H9 (cell line): ENCODE measurements at regions not wholly inside any gene's neighbourhood (a gene's known extent, or its start where the extent isn't known, plus 50 kb on each side); places are given as distances from the start of the nearest gene placed in this dataset.

Experiments used
- DNase-seq: peaks from one replicate; pipeline ENCODE4 v3.0.0-alpha.2; 2017
- H2AFZ ChIP-seq: one replicate; pipeline ENCODE4 v1.6.1; 2013; ENCODE audit warnings: mild to moderate bottlenecking, low read length, control low read depth, moderate library complexity
- H2AK5ac ChIP-seq: 2 replicates; pipeline ENCODE4 v1.6.1; 2013; ENCODE audit warnings: low read length, control low read depth, mixed read lengths; ENCODE audit not compliant: insufficient read length
- H2BK120ac ChIP-seq: one replicate; pipeline ENCODE4 v1.6.1; 2013; ENCODE audit warnings: low read depth, mild to moderate bottlenecking, low read length, control low read depth, inconsistent platforms; ENCODE audit not compliant: poor library complexity, severe bottlenecking
- H2BK12ac ChIP-seq: 2 replicates; pipeline ENCODE4 v1.6.1; 2013; ENCODE audit warnings: low read length, control low read depth, mixed read lengths, low read depth; ENCODE audit not compliant: insufficient read length
- H2BK15ac ChIP-seq: 2 replicates; pipeline ENCODE4 v1.6.1; 2013; ENCODE audit warnings: low read depth, low read length, control low read depth
- H2BK20ac ChIP-seq: one replicate; pipeline ENCODE4 v1.6.1; 2013; ENCODE audit warnings: low read depth, mild to moderate bottlenecking, low read length, control low read depth, inconsistent platforms; ENCODE audit not compliant: poor library complexity, severe bottlenecking
- H2BK5ac ChIP-seq: 2 replicates; pipeline ENCODE4 v1.6.1; 2013; ENCODE audit warnings: low read length, control low read depth, mixed read lengths; ENCODE audit not compliant: insufficient read length
- H3K14ac ChIP-seq: 2 replicates; pipeline ENCODE4 v1.6.1; 2013; ENCODE audit warnings: low read length, control low read depth; ENCODE audit not compliant: insufficient read depth
- H3K18ac ChIP-seq: 2 replicates; pipeline ENCODE4 v1.6.1; 2013; ENCODE audit warnings: low read depth, mild to moderate bottlenecking, mixed read lengths, low read length, control low read depth; ENCODE audit not compliant: insufficient read length
- H3K23ac ChIP-seq: 2 replicates; pipeline ENCODE4 v1.6.1; 2013; ENCODE audit warnings: low read length, control low read depth, mixed read lengths, low read depth; ENCODE audit not compliant: insufficient read length
- H3K23me2 ChIP-seq: 2 replicates; pipeline ENCODE4 v1.6.1; 2013; ENCODE audit warnings: low read depth, mild to moderate bottlenecking, mixed read lengths, low read length, control low read depth; ENCODE audit not compliant: insufficient read length, poor library complexity, severe bottlenecking
- H3K27ac ChIP-seq: 2 replicates; pipeline ENCODE4 v1.5.1; 2013; ENCODE audit warnings: low read length, control low read depth, mixed read lengths, low read depth; ENCODE audit not compliant: insufficient read length
- H3K27me3 ChIP-seq: 2 replicates; pipeline ENCODE4 v1.6.1; 2013; ENCODE audit warnings: low read length, control low read depth, inconsistent platforms; ENCODE audit not compliant: insufficient read depth
- H3K4ac ChIP-seq: 2 replicates; pipeline ENCODE4 v1.6.1; 2013; ENCODE audit warnings: low read depth, mild to moderate bottlenecking, control low read depth, inconsistent platforms, low read length, moderate library complexity
- H3K4me1 ChIP-seq: 2 replicates; pipeline ENCODE4 v1.6.1; 2013; ENCODE audit warnings: low read length, control low read depth, inconsistent platforms; ENCODE audit not compliant: insufficient read depth
- H3K4me2 ChIP-seq: 2 replicates; pipeline ENCODE4 v1.6.1; 2013; ENCODE audit warnings: low read length, control low read depth, mixed read lengths; ENCODE audit not compliant: insufficient read length, insufficient read depth
- H3K56ac ChIP-seq: 2 replicates; pipeline ENCODE4 v1.6.1; 2013; ENCODE audit warnings: low read depth, mild to moderate bottlenecking, mixed read lengths, low read length, control low read depth; ENCODE audit not compliant: insufficient read length
- H3K79me1 ChIP-seq: 2 replicates; pipeline ENCODE4 v1.6.1; 2013; ENCODE audit warnings: low read depth, mild to moderate bottlenecking, moderate library complexity, low read length, control low read depth, inconsistent platforms; ENCODE audit not compliant: insufficient read depth, poor library complexity, severe bottlenecking
- H3K79me2 ChIP-seq: 2 replicates; pipeline ENCODE4 v1.6.1; 2013; ENCODE audit warnings: low read length, control low read depth, inconsistent platforms; ENCODE audit not compliant: insufficient read depth
- H3K9ac ChIP-seq: 2 replicates; pipeline ENCODE4 v1.6.1; 2013; ENCODE audit warnings: low read length, control low read depth, mixed read lengths; ENCODE audit not compliant: insufficient read length; ENCODE audit errors: extremely low read depth
- H3K9me3 ChIP-seq: one replicate; pipeline ENCODE4 v1.6.1; 2013; ENCODE audit warnings: low read depth, low read length, inconsistent platforms; ENCODE audit not compliant: control insufficient read depth
- H3T11ph ChIP-seq: one replicate; pipeline ENCODE4 v1.6.1; 2013; ENCODE audit warnings: mild to moderate bottlenecking, low read length, control low read depth, inconsistent platforms
- H4K20me1 ChIP-seq: one replicate; pipeline ENCODE4 v1.6.1; 2013; ENCODE audit not compliant: control insufficient read depth, insufficient read length, insufficient read depth
- H4K5ac ChIP-seq: 2 replicates; pipeline ENCODE4 v1.6.1; 2013; ENCODE audit warnings: low read depth, mild to moderate bottlenecking, mixed read lengths, low read length, control low read depth; ENCODE audit not compliant: insufficient read length
- H4K8ac ChIP-seq: replicated peaks from 2 replicates; pipeline ENCODE4 v1.6.1; 2013; ENCODE audit warnings: low read length, control low read depth, mixed read lengths, low read depth; ENCODE audit not compliant: insufficient read length
- H4K91ac ChIP-seq: 2 replicates; pipeline ENCODE4 v1.6.1; 2013; ENCODE audit warnings: low read depth, mild to moderate bottlenecking, moderate library complexity, mixed read lengths, low read length, control low read depth; ENCODE audit not compliant: insufficient read length
- H3K27ac Mint-ChIP-seq, 3 experiments: 2 replicates in 2 of 3; 3 replicates in 1 of 3; pipeline ENCODE4 v1.8.0; 2020 to 2021; ENCODE audit warnings: mixed read lengths in 3 of 3, mild to moderate bottlenecking in 1 of 3, moderate library complexity in 1 of 3
- H3K27me3 Mint-ChIP-seq: 2 replicates; pipeline ENCODE4 v1.8.0; 2021; ENCODE audit warnings: low read depth, mild to moderate bottlenecking, moderate library complexity, mixed read lengths
- H3K36me3 Mint-ChIP-seq, 3 experiments: 2 replicates in 2 of 3; 3 replicates in 1 of 3; pipeline ENCODE4 v1.8.0; 2020 to 2021; ENCODE audit warnings: low read depth in 3 of 3, mixed read lengths in 3 of 3; ENCODE audit not compliant: insufficient read depth in 1 of 3
- H3K4me1 Mint-ChIP-seq, 2 experiments: 2 replicates each; pipeline ENCODE4 v1.8.0; 2020; ENCODE audit warnings: mixed read lengths in 2 of 2
- H3K4me3 Mint-ChIP-seq, 2 experiments: 2 replicates in 1 of 2; 3 replicates in 1 of 2; pipeline ENCODE4 v1.8.0; 2020 to 2021; ENCODE audit warnings: mild to moderate bottlenecking in 2 of 2, mixed read lengths in 2 of 2, moderate library complexity in 1 of 2
- H3K9me3 Mint-ChIP-seq, 2 experiments: 2 replicates in 1 of 2; 3 replicates in 1 of 2; pipeline ENCODE4 v1.8.0; 2020; ENCODE audit warnings: mild to moderate bottlenecking in 2 of 2, mixed read lengths in 2 of 2, moderate library complexity in 1 of 2
- WGBS: extraction: QIAGEN DNeasy Blood & Tissue Kit; methylation state at CpG from one replicate; pipeline ENCODE4 v1.1.7; 2013; ENCODE audit warnings: missing lambda C conversion rate, low lambda C conversion rate, mixed read lengths; ENCODE audit not compliant: insufficient read length; ENCODE audit errors: extremely low coverage; 5-methylcytosine and 5-hydroxymethylcytosine counted together
- TF ChIP-seq, protein P1 (sequence below): fragments of 200-600 bp; sonication (generic); conservative IDR thresholded peaks from 3 replicates; pipeline ENCODE4 v1.8.0; 2021; ENCODE audit warnings: antibody characterized with exemption, mild to moderate bottlenecking

DNA sequence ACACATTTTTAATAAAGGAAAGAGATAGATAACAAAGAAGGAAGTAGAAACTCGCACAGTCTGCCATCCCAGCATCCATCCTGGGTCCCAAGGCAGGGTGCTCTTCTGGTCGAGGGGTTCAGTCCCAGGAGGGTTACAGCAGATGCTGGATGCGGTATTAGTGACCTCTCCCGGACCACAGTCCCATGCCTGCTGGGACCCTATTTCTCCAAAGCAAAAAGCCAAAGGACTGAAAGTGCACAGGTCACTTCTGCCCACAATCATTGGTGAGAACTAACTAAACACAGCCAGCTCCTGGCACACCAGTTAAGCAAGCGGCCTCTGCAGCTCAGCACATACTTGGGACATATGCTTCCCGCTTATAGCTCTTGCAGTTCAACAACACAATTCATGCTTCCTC, 96.1 kb upstream of the HABP2 start:
- Histone ChIP-seq H2BK5ac (no peak overlapping the region), H2BK15ac (no peak overlapping the region), H3K18ac (no peak overlapping the region), H2BK20ac (no peak overlapping the region), H2AFZ (no peak overlapping the region), H3K23me2 (no peaks in the 10 kb centered on the region), H2BK120ac (no peak overlapping the region), H3K14ac (no peak overlapping the region), H3K4me1 (no peaks in the 10 kb centered on the region), H4K8ac (no peak overlapping the region), H3K9me3 (no peaks in the 10 kb centered on the region), H4K91ac (no peak overlapping the region), H3K4ac (no peak overlapping the region), H4K20me1 (no peaks in the 10 kb centered on the region), H4K5ac (no peak overlapping the region), H2BK12ac (no peak overlapping the region), H3K27me3 (no peaks in the 10 kb centered on the region), H3K4me2 (no peak overlapping the region), H3K23ac (no peak overlapping the region), H3K79me1 (no peaks in the 10 kb centered on the region), H2AK5ac (no peak overlapping the region), H3K56ac (no peak overlapping the region), H3K79me2 (no peaks in the 10 kb centered on the region), H3T11ph (no peak overlapping the region), H3K27ac (no peak overlapping the region), H3K9ac (no peak overlapping the region)
- TF ChIP-seq, protein P1, sequence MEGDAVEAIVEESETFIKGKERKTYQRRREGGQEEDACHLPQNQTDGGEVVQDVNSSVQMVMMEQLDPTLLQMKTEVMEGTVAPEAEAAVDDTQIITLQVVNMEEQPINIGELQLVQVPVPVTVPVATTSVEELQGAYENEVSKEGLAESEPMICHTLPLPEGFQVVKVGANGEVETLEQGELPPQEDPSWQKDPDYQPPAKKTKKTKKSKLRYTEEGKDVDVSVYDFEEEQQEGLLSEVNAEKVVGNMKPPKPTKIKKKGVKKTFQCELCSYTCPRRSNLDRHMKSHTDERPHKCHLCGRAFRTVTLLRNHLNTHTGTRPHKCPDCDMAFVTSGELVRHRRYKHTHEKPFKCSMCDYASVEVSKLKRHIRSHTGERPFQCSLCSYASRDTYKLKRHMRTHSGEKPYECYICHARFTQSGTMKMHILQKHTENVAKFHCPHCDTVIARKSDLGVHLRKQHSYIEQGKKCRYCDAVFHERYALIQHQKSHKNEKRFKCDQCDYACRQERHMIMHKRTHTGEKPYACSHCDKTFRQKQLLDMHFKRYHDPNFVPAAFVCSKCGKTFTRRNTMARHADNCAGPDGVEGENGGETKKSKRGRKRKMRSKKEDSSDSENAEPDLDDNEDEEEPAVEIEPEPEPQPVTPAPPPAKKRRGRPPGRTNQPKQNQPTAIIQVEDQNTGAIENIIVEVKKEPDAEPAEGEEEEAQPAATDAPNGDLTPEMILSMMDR: no peak
- DNase-seq: no peak
- Mint-ChIP-seq H3K9me3 (peaks cover 0 to 3% of the 10 kb centered on the region in 2 experiments; a peak in 1 of 5 replicates), H3K4me1 (peaks cover 8 to 19% of the 10 kb centered on the region in 2 experiments), H3K27ac (no peak overlapping the region), H3K36me3 (no peaks in the 10 kb centered on the region; a peak in 1 of 7 replicates), H3K4me3 (no peak overlapping the region), H3K27me3 (peaks cover 39% of the 10 kb centered on the region)
- no CpG with 5 or more reads among the region's 6 CpGs for WGBS
